IMR-90 (cell line): ENCODE measurements at regions not wholly inside any gene's neighbourhood (a gene's known extent, or its start where the extent isn't known, plus 50 kb on each side); places are given as distances from the start of the nearest gene placed in this dataset.

Experiments
- ATAC-seq: fragments of 200-7000 bp; cut with Tn5 transposase; 2 replicates; pipeline ENCODE4 v1.9.1; 2020; ENCODE audit warnings: low read depth, mild to moderate bottlenecking, moderate library complexity
- BruUV-seq: library from RNA; stranded (reverse); fragments of 400-500 nt; replicated peaks from 2 replicates; lab custom pipeline; 2021; lab: Mats Ljungman, UMichigan
- CTCF ChIA-PET: fragments of 300-600 bp; formaldehyde crosslinking; extraction: SDS; loops from one replicate; lab custom pipeline; 2021; ENCODE audit warnings: antibody characterized with exemption; lab: Yijun Ruan, JAX
- POLR2A ChIA-PET: fragments of 300-600 bp; sonication (Branson Sonifier 250); formaldehyde crosslinking; loops from one replicate; lab custom pipeline; 2022; ENCODE audit warnings: antibody characterized with exemption; ENCODE audit not compliant: unreplicated experiment; lab: Charles Lee
- DNase-seq: peaks from one replicate; pipeline ENCODE4 v3.0.0; 2013
- H2AFZ ChIP-seq: replicated peaks from 2 replicates; pipeline ENCODE3; 2013; ENCODE audit warnings: low read length, mild to moderate bottlenecking; ENCODE audit not compliant: poor library complexity
- H2AK5ac ChIP-seq: 2 replicates; pipeline ENCODE4 v1.6.1; 2013; ENCODE audit warnings: low read depth, low read length, inconsistent platforms
- H2AK9ac ChIP-seq: replicated peaks from 2 replicates; pipeline ENCODE3; 2013; ENCODE audit warnings: mild to moderate bottlenecking, low read depth, low read length, moderate library complexity; ENCODE audit not compliant: poor library complexity
- H2BK120ac ChIP-seq: 2 replicates; pipeline ENCODE4 v1.6.1; 2013; ENCODE audit warnings: low read depth, low read length, inconsistent platforms
- H2BK15ac ChIP-seq: 3 replicates; pipeline ENCODE4 v1.6.1; 2013; ENCODE audit warnings: low read depth, low read length, inconsistent platforms
- H2BK20ac ChIP-seq: 2 replicates; pipeline ENCODE4 v1.6.1; 2013; ENCODE audit warnings: low read depth, mild to moderate bottlenecking, inconsistent platforms, low read length, moderate library complexity
- H2BK5ac ChIP-seq: 2 replicates; pipeline ENCODE4 v1.6.1; 2013; ENCODE audit warnings: mild to moderate bottlenecking, low read depth, low read length, inconsistent platforms; ENCODE audit not compliant: poor library complexity, severe bottlenecking
- H3K14ac ChIP-seq: replicated peaks from 2 replicates; pipeline ENCODE4 v1.6.1; 2013; ENCODE audit warnings: low read depth, low read length, inconsistent platforms
- H3K18ac ChIP-seq: 2 replicates; pipeline ENCODE4 v1.6.1; 2013; ENCODE audit warnings: low read depth, low read length, control low read depth
- H3K23ac ChIP-seq: 2 replicates; pipeline ENCODE4 v1.6.1; 2013; ENCODE audit warnings: low read depth, low read length, inconsistent platforms
- H3K27ac ChIP-seq: 2 replicates; pipeline ENCODE4 v1.5.1; 2013; ENCODE audit warnings: mild to moderate bottlenecking, control low read depth, low read length; ENCODE audit not compliant: insufficient read depth
- H3K27me3 ChIP-seq: 2 replicates; pipeline ENCODE4 v1.6.1; 2013; ENCODE audit warnings: low read length; ENCODE audit not compliant: control insufficient read depth, insufficient read depth
- H3K36me3 ChIP-seq: 2 replicates; pipeline ENCODE4 v1.6.1; 2013; ENCODE audit warnings: low read length, mixed read lengths; ENCODE audit not compliant: control insufficient read depth, insufficient read depth
- H3K4ac ChIP-seq: 2 replicates; pipeline ENCODE4 v1.6.1; 2013; ENCODE audit warnings: low read depth, low read length, inconsistent platforms
- H3K4me1 ChIP-seq: 2 replicates; pipeline ENCODE4 v1.6.1; 2013; ENCODE audit warnings: low read length, mixed read lengths; ENCODE audit not compliant: control insufficient read depth, insufficient read depth
- H3K4me2 ChIP-seq: 2 replicates; pipeline ENCODE4 v1.6.1; 2013; ENCODE audit warnings: low read depth, mild to moderate bottlenecking, control low read depth, low read length, moderate library complexity
- H3K4me3 ChIP-seq: 2 replicates; pipeline ENCODE4 v1.5.1; 2013; ENCODE audit warnings: low read depth, mild to moderate bottlenecking, control low read depth, low read length, moderate library complexity; ENCODE audit not compliant: insufficient read depth
- H3K56ac ChIP-seq: 2 replicates; pipeline ENCODE4 v1.6.1; 2013; ENCODE audit warnings: low read length, inconsistent platforms; ENCODE audit not compliant: insufficient read depth; ENCODE audit errors: extremely low read depth
- H3K79me1 ChIP-seq, 2 experiments: 2 replicates each; pipeline ENCODE4 v1.6.1; 2013; ENCODE audit warnings: low read length in 2 of 2, inconsistent platforms in 1 of 2, low read depth in 1 of 2
- H3K9ac ChIP-seq: 2 replicates; pipeline ENCODE4 v1.6.1; 2013; ENCODE audit warnings: low read depth, low read length, control low read depth
- H3K9me1 ChIP-seq: 2 replicates; pipeline ENCODE4 v1.6.1; 2013; ENCODE audit warnings: low read length, inconsistent platforms; ENCODE audit not compliant: insufficient read depth
- H3K9me3 ChIP-seq: 2 replicates; pipeline ENCODE4 v1.6.1; 2013; ENCODE audit warnings: low read length; ENCODE audit not compliant: control insufficient read depth, insufficient read depth
- H4K20me1 ChIP-seq: 2 replicates; pipeline ENCODE4 v1.6.1; 2013; ENCODE audit warnings: low read length, inconsistent platforms; ENCODE audit not compliant: insufficient read depth
- H4K5ac ChIP-seq: 2 replicates; pipeline ENCODE4 v1.6.1; 2013; ENCODE audit warnings: mild to moderate bottlenecking, low read depth, low read length, control low read depth
- H4K8ac ChIP-seq, 2 experiments: 2 replicates each; pipeline ENCODE4 v1.6.1; 2013; ENCODE audit warnings: low read depth in 2 of 2, low read length in 2 of 2, control low read depth in 1 of 2, inconsistent platforms in 1 of 2
- H4K91ac ChIP-seq: 2 replicates; pipeline ENCODE4 v1.6.1; 2013; ENCODE audit warnings: low read depth, low read length, inconsistent platforms; ENCODE audit not compliant: insufficient read depth
- BHLHE40 ChIP-seq: fragments of 150-350 bp; IDR thresholded peaks from 2 replicates; pipeline ENCODE4 v1.6.1; 2016; ENCODE audit warnings: mild to moderate bottlenecking, low read depth, low read length
- CEBPB ChIP-seq: IDR thresholded peaks from 2 replicates; pipeline ENCODE4 v1.6.1; 2012; ENCODE audit warnings: low read depth, low read length, improper control_type of control experiment
- CHD1 ChIP-seq: IDR thresholded peaks from 2 replicates; pipeline ENCODE4 v1.6.1; 2012; ENCODE audit warnings: low read depth, low read length, improper control_type of control experiment
- FOS ChIP-seq: fragments of 150-350 bp; IDR thresholded peaks from 2 replicates; pipeline ENCODE4 v1.6.1; 2016; ENCODE audit warnings: low read depth, low read length
- MAFK ChIP-seq: IDR thresholded peaks from 2 replicates; pipeline ENCODE4 v1.6.1; 2012; ENCODE audit warnings: low read depth, low read length, improper control_type of control experiment
- MAZ ChIP-seq: IDR thresholded peaks from 2 replicates; pipeline ENCODE4 v1.6.1; 2012; ENCODE audit warnings: low read depth, mild to moderate bottlenecking, low read length, improper control_type of control experiment, moderate library complexity, borderline replicate concordance
- POLR2A ChIP-seq: IDR thresholded peaks from 2 replicates; pipeline ENCODE4 v1.6.1; 2012; ENCODE audit warnings: mild to moderate bottlenecking, low read depth, low read length
- RCOR1 ChIP-seq: IDR thresholded peaks from 2 replicates; pipeline ENCODE4 v1.6.1; 2012; ENCODE audit warnings: mild to moderate bottlenecking, low read length, improper control_type of control experiment; ENCODE audit not compliant: insufficient replicate concordance
- RFX5 ChIP-seq: IDR thresholded peaks from 2 replicates; pipeline ENCODE4 v1.8.0; 2012; ENCODE audit warnings: low read depth, mild to moderate bottlenecking, low read length, moderate library complexity
- USF2 ChIP-seq: fragments of 150-350 bp; IDR thresholded peaks from 2 replicates; pipeline ENCODE4 v1.6.1; 2017; ENCODE audit warnings: mild to moderate bottlenecking, antibody characterized with exemption, low read length, low read depth
- WGBS, 2 experiments: methylation state at CpG; one replicate each; pipeline versions ENCODE4 v1.1.5 to v1.1.7; 2013; ENCODE audit warnings: missing lambda C conversion rate in 2 of 2; ENCODE audit not compliant: insufficient read length in 1 of 2; ENCODE audit errors: extremely low coverage in 2 of 2; 5-methylcytosine and 5-hydroxymethylcytosine counted together
- dilution Hi-C: fragments of 300-500 bp; cut with HindIII; formaldehyde crosslinking; loops from one replicate; pipeline ENCODE4 v1.14.3; 2018; ENCODE audit warnings: low sequenced_read_pairs; ENCODE audit not compliant: unreplicated experiment
- in situ Hi-C: fragments of 300-500 bp; cut with MboI; formaldehyde crosslinking; loops from 3 replicates; pipeline ENCODE4 v1.14.3; 2019; ENCODE audit warnings: low sequenced_read_pairs, inconsistent platforms, mixed read lengths
- intact Hi-C: fragments of 100-400 bp; cut with micrococcal nuclease; formaldehyde crosslinking; loops from 2 replicates; pipeline ENCODE4 v1.10.0; 2022
- TF ChIP-seq, protein P1 (sequence below): conservative IDR thresholded peaks from 2 replicates; pipeline ENCODE4 v1.5.1; 2012; ENCODE audit warnings: mild to moderate bottlenecking, low read depth, low read length, improper control_type of control experiment

- Histone ChIP-seq H2BK120ac (no peak overlapping the region), H2AK9ac (no peak overlapping the region), H3K27ac (no peak overlapping the region), H3K23ac (no peak overlapping the region), H2BK5ac (no peak overlapping the region), H3K9me1 (no peaks in the 10 kb centered on the region), H4K5ac (no peak overlapping the region), H3K9ac (no peak overlapping the region), H2AFZ (no peak overlapping the region), H3K9me3 (no peaks in the 10 kb centered on the region; the same call in 1 of the 2 replicates), H2BK15ac (no peak overlapping the region), H3K36me3 (no peaks in the 10 kb centered on the region), H3K4me3 (no peak overlapping the region), H3K56ac (no peak overlapping the region), H3K18ac (no peak overlapping the region), H3K27me3 (peaks cover 41% of the 10 kb centered on the region), H3K4me1 (peaks cover 3% of the 10 kb centered on the region; the same call in 1 of the 2 replicates), H4K8ac (no peak overlapping the region), H4K91ac (no peak overlapping the region), H2AK5ac (no peak overlapping the region), H3K14ac (no peak overlapping the region), H3K79me1 (no peaks in the 10 kb centered on the region), H4K20me1 (no peaks in the 10 kb centered on the region), H2BK20ac (no peak overlapping the region), H3K4me2 (no peak overlapping the region), H3K4ac (no peak overlapping the region)
- CTCF ChIA-PET, result interaction anchor here (0.6 to 1.1 kb wide), 2 partner anchors 96 to 1271 kb away, joined by 3 to 4 read pairs; no protein-coding TSS in a partner anchor
- no TSS peak for BruUV-seq
- in situ Hi-C loops (no loop called here), intact Hi-C loops (no loop called here), dilution Hi-C loops (no loop called here)
- POLR2A ChIA-PET, result no interaction called here
- TF ChIP-seq MAZ (no peak), FOS (no peak), MAFK (no peak), POLR2A (no peak), RCOR1 (no peak), RFX5 (no peak), USF2 (no peak), CHD1 (no peak), BHLHE40 (no peak), CEBPB (no peak)
- TF ChIP-seq, protein P1, sequence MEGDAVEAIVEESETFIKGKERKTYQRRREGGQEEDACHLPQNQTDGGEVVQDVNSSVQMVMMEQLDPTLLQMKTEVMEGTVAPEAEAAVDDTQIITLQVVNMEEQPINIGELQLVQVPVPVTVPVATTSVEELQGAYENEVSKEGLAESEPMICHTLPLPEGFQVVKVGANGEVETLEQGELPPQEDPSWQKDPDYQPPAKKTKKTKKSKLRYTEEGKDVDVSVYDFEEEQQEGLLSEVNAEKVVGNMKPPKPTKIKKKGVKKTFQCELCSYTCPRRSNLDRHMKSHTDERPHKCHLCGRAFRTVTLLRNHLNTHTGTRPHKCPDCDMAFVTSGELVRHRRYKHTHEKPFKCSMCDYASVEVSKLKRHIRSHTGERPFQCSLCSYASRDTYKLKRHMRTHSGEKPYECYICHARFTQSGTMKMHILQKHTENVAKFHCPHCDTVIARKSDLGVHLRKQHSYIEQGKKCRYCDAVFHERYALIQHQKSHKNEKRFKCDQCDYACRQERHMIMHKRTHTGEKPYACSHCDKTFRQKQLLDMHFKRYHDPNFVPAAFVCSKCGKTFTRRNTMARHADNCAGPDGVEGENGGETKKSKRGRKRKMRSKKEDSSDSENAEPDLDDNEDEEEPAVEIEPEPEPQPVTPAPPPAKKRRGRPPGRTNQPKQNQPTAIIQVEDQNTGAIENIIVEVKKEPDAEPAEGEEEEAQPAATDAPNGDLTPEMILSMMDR, result no peak
- WGBS, 2 experiments, result no CpG with 5 or more reads among the region's 1 CpG
- DNase-seq, result no peak
- ATAC-seq, result no peak
Measured at GRCh38 chr6:44571510-44571909, 184.0 kb downstream of the CDC5L start.
